Kidney (tissue), 13 donors: ENCODE measurements at regions not wholly inside any gene's neighbourhood (a gene's known extent, or its start where the extent isn't known, plus 50 kb on each side); places are given as distances from the start of the nearest gene placed in this dataset.

Source experiments
- DNase-seq, 5 donors: peaks; one replicate each; pipeline ENCODE4 v3.0.0-alpha.2; 2013 to 2020
- FAIRE-seq: peaks from 2 replicates; lab custom pipeline; 2012; peaks lifted over from hg19 to GRCh38; lab: Jason Lieb, UNC
- H3K27ac ChIP-seq, 2 donors: one replicate each; pipeline ENCODE4 v1.7.0; 2013; ENCODE audit warnings: low read depth in 2 of 2, low read length in 2 of 2, inconsistent platforms in 1 of 2
- H3K27me3 ChIP-seq: one replicate; pipeline ENCODE4 v1.7.1; 2013; ENCODE audit warnings: low read length, inconsistent platforms; ENCODE audit not compliant: control insufficient read depth, insufficient read depth
- H3K36me3 ChIP-seq, 3 donors: one replicate each; pipeline versions ENCODE4 v1.7.0 to v1.7.1; 2013; ENCODE audit warnings: low read length in 3 of 3, control low read depth in 1 of 3, inconsistent platforms in 1 of 3; ENCODE audit not compliant: insufficient read depth in 3 of 3, control insufficient read depth in 2 of 3
- H3K4me1 ChIP-seq, 3 donors: one replicate each; pipeline versions ENCODE4 v1.7.0 to v1.7.1; 2013; ENCODE audit warnings: low read length in 3 of 3, inconsistent platforms in 1 of 3, low read depth in 1 of 3; ENCODE audit not compliant: control insufficient read depth in 2 of 3, insufficient read depth in 2 of 3
- H3K4me3 ChIP-seq, 3 donors: one replicate each; pipeline versions ENCODE4 v1.7.0 to v1.8.1; 2013; ENCODE audit warnings: low read length in 3 of 3, control low read depth in 1 of 3, inconsistent platforms in 1 of 3
- H3K9ac ChIP-seq, 3 donors: one replicate each; pipeline versions ENCODE4 v1.7.0 to v1.7.1; 2013; ENCODE audit warnings: low read length in 3 of 3, control low read depth in 1 of 3, inconsistent platforms in 1 of 3
- H3K9me3 ChIP-seq, 3 donors: one replicate each; pipeline versions ENCODE4 v1.7.0 to v1.7.1; 2013; ENCODE audit warnings: low read length in 3 of 3, control low read depth in 1 of 3, inconsistent platforms in 1 of 3; ENCODE audit not compliant: control insufficient read depth in 2 of 3, insufficient read depth in 1 of 3
- CTCF ChIP-seq: IDR thresholded peaks from 3 replicates; pipeline ENCODE4 v1.5.1; 2012; ENCODE audit warnings: mild to moderate bottlenecking, moderate library complexity, borderline replicate concordance; ENCODE audit not compliant: insufficient read depth; ENCODE audit errors: extremely low read depth
- intact Hi-C: fragments of 100-400 bp; cut with DNase I; formaldehyde crosslinking; loops from one replicate; pipeline ENCODE4 v1.11.1; 2022
- donor health status: control.
- donor health status: control.
- donor health status: control.
- donor health status: control.
- donor health status: control.
- donor health status: DM: yes; HTN: yes; CAD: no.
- donor health status: Normal renal cell carcinoma (clear cell type).

- Histone ChIP-seq H3K4me3 (no peak overlapping the region), H3K27me3 (peaks cover 22% of the 10 kb centered on the region), H3K9ac (no peak overlapping the region), H3K27ac (no peak overlapping the region), H3K4me1 (peaks cover 0 to 2% (median 0%) of the 10 kb centered on the region in 3 donors), H3K36me3 (no peaks in the 10 kb centered on the region), H3K9me3 (no peaks in the 10 kb centered on the region)
- DNase-seq (peak in 1 of 5 donors; percentile 42), FAIRE-seq (no peak)
- TF ChIP-seq CTCF: no peak
- intact Hi-C loops: no loop called here
These were observed 291.7 kb upstream of the FOXF1 start for GRCh38 chr16:86218479-86219170.

- no peaks in the 10 kb centered on the region for H3K9me3 ChIP-seq
- H3K9ac ChIP-seq: no peak overlapping the region
- peak in 1 of 5 donors; percentile 39 for DNase-seq
- no peaks in the 10 kb centered on the region for H3K36me3 ChIP-seq
- TF ChIP-seq CTCF: no peak
- no peak overlapping the region for H3K27ac ChIP-seq
- no peak for FAIRE-seq
- no peak overlapping the region for H3K4me3 ChIP-seq
- H3K4me1 ChIP-seq: no peaks in the 10 kb centered on the region
- intact Hi-C loops: no loop called here
- peaks cover 22% of the 10 kb centered on the region for H3K27me3 ChIP-seq
These were observed 290.5 kb upstream of the FOXF1 start for GRCh38 chr16:86219655-86220445.

GRCh38 chr16:86220561-86220960 lies 289.8 kb upstream of the FOXF1 start:
- Histone ChIP-seq H3K27ac (no peak overlapping the region), H3K27me3 (peaks cover 24% of the 10 kb centered on the region), H3K4me1 (no peaks in the 10 kb centered on the region), H3K9me3 (no peaks in the 10 kb centered on the region), H3K36me3 (no peaks in the 10 kb centered on the region), H3K4me3 (no peak overlapping the region), H3K9ac (no peak overlapping the region)
- FAIRE-seq (no peak), DNase-seq (no peak)
- TF ChIP-seq CTCF: no peak
- intact Hi-C loops: no loop called here
